K562 (cell line): ENCODE measurements at regions not wholly inside any gene's neighbourhood (a gene's known extent, or its start where the extent isn't known, plus 50 kb on each side); places are given as distances from the start of the nearest gene placed in this dataset.

Source experiments
- BRCA1 ChIP-seq, 2 experiments: fragments of 450-650 bp in 1 of 2; sonication (generic) in 1 of 2; formaldehyde crosslinking in 1 of 2; IDR thresholded peaks; 2 replicates each; pipeline versions ENCODE4 v1.5.0 to v1.6.1; 2017 to 2020; ENCODE audit warnings: mild to moderate bottlenecking in 1 of 2, missing genetic modification reagents in 1 of 2
- MGA ChIP-seq: fragments of 450-650 bp; IDR thresholded peaks from 2 replicates; pipeline ENCODE4 v1.6.1; 2016; ENCODE audit warnings: mild to moderate bottlenecking, moderate library complexity
- POLR2B ChIP-seq: fragments of 450-650 bp; IDR thresholded peaks from 2 replicates; pipeline ENCODE4 v1.6.1; 2018; ENCODE audit warnings: low read depth; ENCODE audit not compliant: partially characterized antibody
- SRSF1 ChIP-seq: fragments of 200-400 bp; formaldehyde crosslinking; IDR thresholded peaks from 2 replicates; pipeline ENCODE4 v1.6.1; 2017; ENCODE audit warnings: mild to moderate bottlenecking, low read depth, low read length, moderate library complexity
- STAT5B ChIP-seq: fragments of 250-450 bp; sonication (Bioruptor Pico); IDR thresholded peaks from 2 replicates; pipeline ENCODE4 v1.8.0; 2021; ENCODE audit warnings: mild to moderate bottlenecking, inconsistent platforms
- TEAD4 ChIP-seq, 2 experiments: sonication (generic) in 1 of 2; formaldehyde crosslinking in 1 of 2; IDR thresholded peaks; 2 replicates each; pipeline versions ENCODE4 v1.6.1 to v1.8.0; 2012 to 2022; ENCODE audit warnings: borderline replicate concordance in 1 of 2, inconsistent platforms in 1 of 2, low read length in 1 of 2, mild to moderate bottlenecking in 1 of 2, missing genetic modification reagents in 1 of 2
- ZFPM2 ChIP-seq: fragments of 250-450 bp; sonication (Bioruptor Pico); IDR thresholded peaks from 2 replicates; pipeline ENCODE4 v1.5.1; 2022; ENCODE audit warnings: mild to moderate bottlenecking
- TF ChIP-seq, protein P1 (sequence below): sonication (generic); formaldehyde crosslinking; IDR thresholded peaks from 2 replicates; pipeline ENCODE4 v1.4.0; 2020; ENCODE audit warnings: mild to moderate bottlenecking, missing genetic modification reagents
- TF ChIP-seq, protein P2 (sequence below): fragments of 450-650 bp; IDR thresholded peaks from 2 replicates; pipeline ENCODE4 v1.7.1; 2018; ENCODE audit warnings: mild to moderate bottlenecking, low read depth; ENCODE audit not compliant: partially characterized antibody

DNA sequence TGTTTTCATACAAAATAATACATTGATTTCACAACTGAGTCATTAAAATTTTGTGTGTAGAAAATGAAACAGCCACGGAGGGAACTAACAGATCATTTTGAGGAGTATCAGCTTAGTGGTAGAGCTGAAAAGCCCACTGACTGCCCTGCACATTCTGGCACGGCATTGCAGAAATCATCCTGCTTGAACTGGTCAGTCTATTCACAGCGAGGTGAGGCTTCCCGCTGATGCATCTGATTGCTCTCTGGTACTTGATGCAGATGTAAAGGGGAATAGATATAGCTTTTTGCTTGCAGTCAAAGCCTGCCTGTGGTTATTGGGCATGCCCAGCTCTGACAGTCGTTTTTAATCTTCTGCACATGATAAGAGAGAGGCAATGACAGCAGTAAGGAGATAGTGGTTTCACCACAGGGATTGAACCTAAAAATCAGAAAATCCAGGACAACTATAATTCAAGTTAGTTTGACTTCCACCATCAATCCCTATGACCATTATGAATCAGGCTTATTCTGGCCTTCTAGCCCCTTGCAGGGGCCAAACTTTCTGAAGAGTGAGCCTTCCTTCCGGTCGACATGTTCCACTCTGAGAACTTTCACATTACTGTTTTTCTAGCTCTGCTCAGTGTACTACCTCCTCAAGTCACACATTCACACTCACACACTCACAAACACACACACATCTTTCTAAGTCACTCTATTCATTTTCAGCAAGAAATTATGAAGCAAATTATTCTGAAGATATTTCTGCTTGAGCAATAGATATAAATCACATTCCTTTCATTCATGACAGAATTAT, 782.8 kb upstream of the NUDT12 start (continued):
- TF ChIP-seq BRCA1 (IDR thresholded peaks at IDR 0.05) (no peak), BRCA1 (CRISPR knock-in tag; IDR thresholded peaks at IDR 0.05) (no peak), ZFPM2 (no peak), POLR2B (no peak), SRSF1 (no peak), STAT5B (CRISPR knock-in tag) (no peak), TEAD4 (IDR thresholded peaks at IDR 0.05; ENCODE audit: low read length) (no peak), TEAD4 (CRISPR knock-in tag; IDR thresholded peaks at IDR 0.05; ENCODE audit: borderline replicate concordance) (no peak), MGA (no peak)
- TF ChIP-seq, protein P1, sequence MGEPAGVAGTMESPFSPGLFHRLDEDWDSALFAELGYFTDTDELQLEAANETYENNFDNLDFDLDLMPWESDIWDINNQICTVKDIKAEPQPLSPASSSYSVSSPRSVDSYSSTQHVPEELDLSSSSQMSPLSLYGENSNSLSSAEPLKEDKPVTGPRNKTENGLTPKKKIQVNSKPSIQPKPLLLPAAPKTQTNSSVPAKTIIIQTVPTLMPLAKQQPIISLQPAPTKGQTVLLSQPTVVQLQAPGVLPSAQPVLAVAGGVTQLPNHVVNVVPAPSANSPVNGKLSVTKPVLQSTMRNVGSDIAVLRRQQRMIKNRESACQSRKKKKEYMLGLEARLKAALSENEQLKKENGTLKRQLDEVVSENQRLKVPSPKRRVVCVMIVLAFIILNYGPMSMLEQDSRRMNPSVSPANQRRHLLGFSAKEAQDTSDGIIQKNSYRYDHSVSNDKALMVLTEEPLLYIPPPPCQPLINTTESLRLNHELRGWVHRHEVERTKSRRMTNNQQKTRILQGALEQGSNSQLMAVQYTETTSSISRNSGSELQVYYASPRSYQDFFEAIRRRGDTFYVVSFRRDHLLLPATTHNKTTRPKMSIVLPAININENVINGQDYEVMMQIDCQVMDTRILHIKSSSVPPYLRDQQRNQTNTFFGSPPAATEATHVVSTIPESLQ, result no peak
- TF ChIP-seq, protein P2, sequence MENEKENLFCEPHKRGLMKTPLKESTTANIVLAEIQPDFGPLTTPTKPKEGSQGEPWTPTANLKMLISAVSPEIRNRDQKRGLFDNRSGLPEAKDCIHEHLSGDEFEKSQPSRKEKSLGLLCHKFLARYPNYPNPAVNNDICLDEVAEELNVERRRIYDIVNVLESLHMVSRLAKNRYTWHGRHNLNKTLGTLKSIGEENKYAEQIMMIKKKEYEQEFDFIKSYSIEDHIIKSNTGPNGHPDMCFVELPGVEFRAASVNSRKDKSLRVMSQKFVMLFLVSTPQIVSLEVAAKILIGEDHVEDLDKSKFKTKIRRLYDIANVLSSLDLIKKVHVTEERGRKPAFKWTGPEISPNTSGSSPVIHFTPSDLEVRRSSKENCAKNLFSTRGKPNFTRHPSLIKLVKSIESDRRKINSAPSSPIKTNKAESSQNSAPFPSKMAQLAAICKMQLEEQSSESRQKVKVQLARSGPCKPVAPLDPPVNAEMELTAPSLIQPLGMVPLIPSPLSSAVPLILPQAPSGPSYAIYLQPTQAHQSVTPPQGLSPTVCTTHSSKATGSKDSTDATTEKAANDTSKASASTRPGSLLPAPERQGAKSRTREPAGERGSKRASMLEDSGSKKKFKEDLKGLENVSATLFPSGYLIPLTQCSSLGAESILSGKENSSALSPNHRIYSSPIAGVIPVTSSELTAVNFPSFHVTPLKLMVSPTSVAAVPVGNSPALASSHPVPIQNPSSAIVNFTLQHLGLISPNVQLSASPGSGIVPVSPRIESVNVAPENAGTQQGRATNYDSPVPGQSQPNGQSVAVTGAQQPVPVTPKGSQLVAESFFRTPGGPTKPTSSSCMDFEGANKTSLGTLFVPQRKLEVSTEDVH, result no peak
